ENCODE measurements at regions not wholly inside any gene's neighbourhood (a gene's known extent, or its start where the extent isn't known, plus 50 kb on each side); places are given as distances from the start of the nearest gene placed in this dataset.

GRCh38 chr9:71363286-71363961 is 242.0 kb upstream of the TRPM3 start:
- TF ChIP-seq CTCF (IDR thresholded peaks at IDR 0.05), result no peak
- TF ChIP-seq POLR2AphosphoS5 (IDR thresholded peaks at IDR 0.05), result no peak
